GM19238 (cell line): ENCODE measurements at regions not wholly inside any gene's neighbourhood (a gene's known extent, or its start where the extent isn't known, plus 50 kb on each side); places are given as distances from the start of the nearest gene placed in this dataset.

ENCODE experiments used
- DNase-seq: peaks from one replicate; pipeline ENCODE4 v3.0.0; 2011; ENCODE audit warnings: low spot score; ENCODE audit not compliant: insufficient read length

DNA sequence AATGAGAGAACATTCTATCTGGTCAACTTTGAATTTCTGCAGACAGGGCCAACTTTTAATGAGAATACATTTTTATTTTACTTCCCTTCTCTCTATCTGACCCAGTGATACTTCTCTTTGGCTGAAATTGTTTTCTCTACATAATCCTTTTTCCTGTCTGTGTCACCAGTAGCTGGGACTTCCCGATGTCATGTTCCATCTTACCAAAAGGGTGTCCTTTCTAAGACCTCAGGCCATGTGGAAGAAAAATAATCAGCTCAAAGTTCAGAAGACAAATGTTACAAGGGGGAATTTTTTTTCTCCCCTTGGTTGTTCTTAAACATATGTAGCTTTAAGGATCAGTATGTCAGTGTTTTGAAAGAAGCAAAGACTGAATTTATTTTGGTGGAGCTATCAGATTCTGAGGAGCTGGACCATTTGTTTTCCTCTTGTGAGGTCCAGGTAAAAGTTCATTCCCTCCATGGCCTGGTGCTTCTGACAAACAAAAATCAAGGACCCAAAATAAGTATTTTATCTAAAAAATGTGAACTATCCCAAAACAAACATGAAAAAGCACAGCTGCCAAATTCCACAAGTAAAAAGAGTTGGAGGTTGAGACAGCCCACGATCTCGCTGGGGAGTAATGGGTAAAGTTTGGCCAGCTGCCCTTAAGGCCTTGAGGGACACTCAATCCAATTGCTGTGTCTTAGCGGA lies 859.4 kb upstream of the NR2F2 start:
- no peak for DNase-seq

DNA sequence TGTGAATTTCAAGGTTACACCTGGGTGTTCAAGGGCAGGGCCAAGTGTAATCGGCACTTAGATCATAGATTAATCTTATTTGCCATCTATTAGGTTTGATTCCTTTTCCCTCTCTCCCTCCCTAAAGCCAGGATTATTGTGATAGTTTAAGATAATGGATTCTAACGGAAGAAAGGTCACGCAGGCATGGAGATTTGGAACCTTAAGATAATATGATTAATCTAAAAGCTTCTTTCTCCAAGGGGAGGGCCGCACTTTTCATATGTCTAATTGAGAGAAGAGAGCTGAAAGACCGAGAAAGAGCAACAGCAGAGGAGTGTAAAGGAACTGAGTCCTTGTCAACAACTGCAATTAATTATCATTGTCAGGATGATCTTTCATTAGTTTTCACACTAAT lies 858.8 kb upstream of the NR2F2 start:
- DNase-seq, result no peak

DNA sequence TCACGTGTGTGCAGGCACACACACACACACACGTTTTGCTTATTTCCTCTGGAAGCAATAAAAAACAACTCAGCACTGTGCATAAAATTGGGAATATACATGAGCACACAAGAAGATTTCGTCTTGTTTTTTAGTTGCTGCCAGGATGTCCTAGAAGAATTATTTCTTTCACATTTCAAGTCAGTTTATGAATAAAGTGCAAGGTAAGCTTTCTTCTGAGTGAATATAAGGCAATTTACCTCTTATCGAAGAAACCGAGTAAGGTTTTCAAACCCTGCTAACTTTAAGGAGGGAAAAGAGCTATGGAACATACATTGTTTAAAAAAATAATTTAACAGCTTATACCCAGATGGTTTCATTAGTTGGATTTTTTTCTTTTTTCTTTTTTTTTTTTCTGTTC lies 855.4 kb upstream of the NR2F2 start:
- DNase-seq, result no peak

DNA sequence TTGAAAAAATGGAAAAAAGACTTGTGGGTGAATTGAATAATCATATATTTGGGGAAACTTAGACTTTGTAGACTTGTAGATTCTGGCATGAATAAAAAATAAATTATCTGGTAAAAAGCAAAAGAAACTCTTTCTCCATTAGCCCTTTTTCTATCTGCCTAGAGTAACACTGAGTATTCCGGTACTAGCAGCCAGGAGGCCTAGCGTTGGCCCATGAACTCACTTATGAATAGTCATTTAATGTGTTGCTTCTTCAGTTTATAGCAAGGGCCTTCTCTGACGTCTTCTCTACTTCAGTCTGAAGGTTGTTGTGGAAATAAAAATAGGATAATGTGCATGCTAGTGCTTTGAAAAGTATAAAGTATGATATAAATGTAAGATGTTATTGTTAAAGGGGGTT lies 851.2 kb upstream of the NR2F2 start:
- DNase-seq, result no peak

DNA sequence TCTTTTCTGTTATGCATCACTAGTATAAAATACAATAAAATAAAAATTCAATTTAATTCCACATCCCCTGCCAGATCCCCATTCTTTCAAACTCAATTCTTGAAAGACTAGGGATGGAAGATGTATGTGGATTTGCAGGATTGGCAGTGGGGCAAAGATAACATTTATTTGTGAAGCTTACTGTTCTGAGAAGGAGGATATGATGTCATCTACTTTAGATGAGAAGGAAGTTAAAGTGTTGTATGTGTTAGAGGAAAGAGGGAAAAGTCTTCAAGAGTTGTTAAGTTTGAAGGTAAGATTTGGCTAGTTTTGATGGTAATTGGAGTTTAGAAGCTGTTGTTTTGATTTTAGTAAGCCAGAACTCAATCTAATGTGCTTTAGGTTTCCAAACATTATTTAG lies 845.1 kb upstream of the NR2F2 start:
- no peak for DNase-seq

DNA sequence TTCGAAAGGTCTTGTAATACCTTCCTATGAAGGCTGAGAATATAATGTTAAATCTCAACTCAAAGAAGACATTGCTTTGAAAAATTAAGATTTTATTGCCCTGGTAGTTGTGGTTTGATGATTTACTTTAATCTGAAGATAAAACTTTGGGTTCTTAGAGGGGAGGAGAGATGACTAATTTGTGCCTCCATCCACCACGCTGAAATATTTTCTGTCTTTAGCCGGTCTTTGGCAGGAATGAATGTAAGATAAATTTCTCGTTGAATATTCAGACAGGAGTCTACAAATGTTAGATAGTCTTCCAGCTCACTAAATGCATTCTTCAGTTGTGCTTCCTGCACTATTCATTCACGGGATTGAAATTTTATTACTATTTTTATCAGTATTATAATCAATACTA lies 844.3 kb upstream of the NR2F2 start:
- no peak for DNase-seq

DNA sequence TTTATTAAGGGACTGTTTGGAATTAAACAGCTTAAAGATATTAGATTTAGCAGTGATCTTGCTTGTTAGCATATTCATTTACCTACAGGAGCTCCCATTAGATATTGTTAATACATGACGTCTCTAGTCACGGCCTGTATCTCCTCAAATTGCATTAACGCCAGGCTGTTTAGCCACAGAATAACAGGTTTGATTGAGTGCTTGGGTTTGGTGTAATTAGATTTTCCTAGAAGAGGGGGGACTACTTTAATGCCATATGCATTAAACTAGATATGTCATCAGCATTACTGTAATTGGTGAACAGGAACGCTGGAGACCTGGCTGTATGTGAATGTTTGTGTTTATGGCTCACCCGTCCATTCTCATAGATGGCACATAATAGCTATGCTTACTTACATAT lies 841.4 kb upstream of the NR2F2 start:
- no peak for DNase-seq

DNA sequence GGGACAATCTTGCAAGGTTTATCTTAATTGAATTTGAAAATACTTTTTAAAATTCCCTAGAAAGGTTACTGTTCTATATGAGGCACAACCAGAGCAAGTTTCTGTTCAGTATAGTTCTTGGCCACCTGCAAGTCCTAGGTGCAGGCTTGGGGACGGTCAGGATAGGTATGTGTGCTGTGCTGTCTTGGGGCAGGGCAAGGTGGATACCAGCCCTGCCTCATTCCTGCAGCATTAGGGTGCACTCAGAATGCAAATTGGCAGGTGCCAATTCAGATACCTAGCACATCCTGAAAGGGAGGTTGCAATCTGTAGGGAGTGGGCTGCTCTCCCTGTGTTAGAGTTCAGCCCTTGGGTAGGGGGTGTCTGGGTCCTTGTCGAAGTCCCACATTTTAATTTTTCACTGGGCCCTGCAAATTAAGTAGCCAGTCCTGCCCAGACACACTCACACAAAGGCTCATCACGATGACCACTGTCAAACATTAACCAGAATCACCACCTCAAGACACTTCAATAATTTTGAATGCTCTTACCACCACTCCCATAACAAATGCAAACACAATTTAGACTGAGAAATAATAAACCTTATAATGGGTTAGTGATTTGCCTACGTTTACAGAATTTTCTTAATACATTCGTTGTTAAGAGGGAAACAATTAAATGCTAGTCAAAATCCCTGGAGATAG lies 838.0 kb upstream of the NR2F2 start:
- DNase-seq, result no peak

DNA sequence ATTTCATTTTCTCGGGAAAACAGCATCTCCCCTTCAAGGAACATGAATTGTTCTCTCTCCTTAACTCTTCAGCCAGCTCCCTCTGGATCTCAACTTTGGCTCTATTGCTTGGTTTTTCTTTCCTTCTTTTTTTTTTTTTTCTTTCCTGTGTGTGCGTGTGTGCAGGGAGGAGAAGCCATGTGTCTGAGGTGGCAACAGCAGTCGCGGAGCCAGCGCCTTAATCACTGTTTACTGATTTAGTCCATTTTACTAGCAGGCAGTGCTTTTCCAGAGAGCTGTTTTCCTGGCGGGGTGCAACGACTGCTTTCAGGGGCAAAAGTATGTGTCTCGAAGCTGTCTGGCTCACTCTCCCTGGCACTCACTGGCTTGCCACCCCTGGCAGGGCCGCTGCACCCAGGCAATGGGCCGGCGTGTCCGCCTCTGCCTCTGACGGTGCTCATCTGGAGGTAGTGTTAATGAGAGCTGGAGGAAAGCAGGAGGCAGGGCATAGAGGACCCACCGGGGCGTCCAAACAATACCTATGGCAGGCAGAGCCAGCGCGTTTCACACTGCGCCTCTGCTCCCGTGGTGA lies 835.4 kb upstream of the NR2F2 start:
- DNase-seq, result no peak

DNA sequence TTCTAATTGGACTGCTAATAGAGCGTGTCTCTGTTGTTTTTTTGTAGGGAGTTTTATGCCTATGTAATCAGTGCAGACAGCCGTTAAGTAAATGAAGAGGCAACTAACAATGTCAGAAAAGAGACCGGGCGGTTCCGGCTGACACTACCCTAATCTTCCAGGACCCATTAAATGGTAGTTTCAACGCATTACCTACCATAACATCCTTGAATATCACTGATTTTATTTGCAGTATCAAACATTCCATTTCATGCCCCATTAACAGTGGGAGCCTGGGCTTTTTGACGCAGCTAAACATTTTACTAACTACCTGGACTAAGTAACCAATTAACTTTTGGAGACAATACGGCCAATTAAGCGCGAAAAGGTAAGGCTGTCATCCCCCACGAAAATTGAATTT lies 832.9 kb upstream of the NR2F2 start:
- no peak for DNase-seq

DNA sequence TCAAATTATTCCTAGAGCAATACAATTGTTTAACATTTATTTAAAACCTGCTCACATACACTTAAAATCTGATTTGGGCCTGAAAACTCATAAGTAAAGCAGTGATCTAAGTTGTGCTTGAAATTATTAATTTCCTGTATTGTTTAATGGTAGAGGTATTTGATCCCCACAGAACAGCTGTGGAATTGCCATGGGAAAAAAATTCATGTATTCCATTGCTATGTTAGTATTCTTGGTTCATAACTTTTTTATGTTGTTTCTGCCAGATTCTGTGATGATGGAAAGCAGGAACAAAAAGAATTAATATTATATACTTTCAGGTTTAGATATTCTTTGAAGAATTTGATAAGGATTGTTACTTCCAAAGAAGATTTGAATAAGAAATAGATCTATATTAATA lies 831.5 kb upstream of the NR2F2 start:
- no peak for DNase-seq

DNA sequence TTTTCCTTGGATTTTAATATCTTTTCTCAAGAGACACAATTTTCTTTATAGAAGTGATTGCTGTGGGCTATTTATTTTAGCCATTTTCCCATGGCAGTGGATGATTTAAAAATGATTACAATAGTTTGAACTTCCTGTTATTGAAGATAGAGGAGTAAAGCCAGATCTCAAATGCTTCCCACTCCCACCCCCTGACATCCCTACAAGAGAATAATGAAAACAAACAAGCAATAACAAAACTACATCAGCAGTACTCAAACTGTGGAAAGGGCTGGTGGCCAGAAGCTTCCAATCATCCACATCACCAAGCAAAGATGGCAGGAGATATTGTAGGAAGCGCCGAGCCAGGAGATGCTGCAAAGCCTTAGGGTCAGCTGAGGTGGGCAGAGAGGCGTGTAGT lies 831.1 kb upstream of the NR2F2 start:
- no peak for DNase-seq

DNA sequence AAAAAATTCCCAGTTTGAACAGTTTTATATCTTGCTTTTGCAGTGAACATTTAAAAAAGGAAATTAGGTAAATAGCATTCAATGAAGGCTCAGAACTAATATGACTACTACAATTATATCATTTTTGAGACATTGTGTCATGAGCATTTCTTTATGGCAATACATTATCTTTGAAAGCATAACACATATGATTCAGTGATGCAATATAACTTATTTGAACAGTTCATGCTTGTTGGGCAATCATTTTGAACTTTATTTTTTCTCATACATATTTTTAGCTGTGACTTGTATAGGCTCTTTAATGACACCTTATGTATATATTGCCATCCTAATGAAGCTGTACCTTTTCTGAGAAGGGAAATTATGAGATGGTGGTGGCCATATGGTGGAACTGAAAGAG lies 828.6 kb upstream of the NR2F2 start:
- no peak for DNase-seq

DNA sequence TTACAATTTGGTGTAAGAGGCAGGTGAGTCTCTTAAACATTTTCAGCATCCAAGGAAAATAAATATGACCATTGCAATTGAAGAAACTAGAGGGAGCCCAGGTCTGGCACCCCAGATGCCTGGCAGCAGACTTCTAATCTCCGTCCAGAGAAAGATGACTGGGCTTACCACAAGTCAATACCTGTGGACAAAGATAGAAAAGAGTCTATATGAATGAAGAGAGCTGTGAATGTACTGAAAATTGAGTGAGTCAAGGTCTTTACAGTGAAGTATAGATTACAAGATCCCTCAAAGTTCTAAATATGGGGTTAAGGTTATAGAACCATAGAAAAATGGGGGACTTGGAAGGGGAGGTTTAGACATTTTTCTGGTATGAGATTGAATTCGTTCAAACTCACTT lies 827.4 kb upstream of the NR2F2 start:
- no peak for DNase-seq

DNA sequence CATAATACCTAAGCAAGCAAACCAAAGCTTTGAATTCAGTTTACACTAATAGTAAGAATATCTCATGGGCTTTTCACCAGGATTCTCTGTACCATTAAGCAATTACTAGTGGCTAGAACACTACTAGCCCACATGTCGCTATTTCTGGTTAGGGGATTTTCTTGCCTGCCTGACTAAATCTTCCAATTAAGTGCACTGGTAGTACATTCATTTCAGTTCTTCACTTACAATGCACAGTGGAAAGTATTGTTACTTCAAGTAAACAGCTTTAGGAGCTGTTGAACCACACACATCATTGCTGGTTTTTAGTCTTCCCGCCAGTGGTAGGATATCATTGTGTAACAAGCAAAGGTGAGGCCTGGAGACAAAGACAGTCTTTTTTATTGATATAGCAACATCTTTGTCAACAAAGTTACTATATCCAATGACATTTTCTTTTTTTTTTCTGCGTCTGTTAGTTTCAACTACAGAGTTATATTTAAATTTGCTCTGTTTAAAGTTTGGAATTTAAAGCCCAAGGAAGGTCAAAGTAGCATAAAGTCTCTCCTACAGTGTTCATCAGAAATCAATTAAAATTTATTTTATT lies 826.8 kb upstream of the NR2F2 start:
- DNase-seq, result no peak

DNA sequence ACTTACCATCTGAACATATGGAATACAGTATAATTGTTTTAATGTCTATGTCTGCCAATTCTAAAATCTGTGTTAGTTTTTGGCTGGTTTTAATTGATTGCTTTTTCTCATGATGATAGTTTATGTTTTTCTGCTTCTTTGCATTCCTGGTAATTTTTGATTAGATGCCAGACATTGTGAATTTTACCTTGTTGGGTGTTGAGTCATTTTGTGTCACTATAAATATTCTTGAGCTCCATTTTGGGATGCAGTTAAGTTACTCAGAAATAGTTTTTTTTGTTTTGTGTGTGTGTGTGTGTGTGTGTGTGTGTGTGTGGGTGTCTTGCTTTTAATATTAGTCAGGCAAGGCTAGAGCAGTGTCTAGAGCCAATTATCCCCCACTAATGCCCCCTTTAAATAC lies 818.8 kb upstream of the NR2F2 start:
- no peak for DNase-seq

DNA sequence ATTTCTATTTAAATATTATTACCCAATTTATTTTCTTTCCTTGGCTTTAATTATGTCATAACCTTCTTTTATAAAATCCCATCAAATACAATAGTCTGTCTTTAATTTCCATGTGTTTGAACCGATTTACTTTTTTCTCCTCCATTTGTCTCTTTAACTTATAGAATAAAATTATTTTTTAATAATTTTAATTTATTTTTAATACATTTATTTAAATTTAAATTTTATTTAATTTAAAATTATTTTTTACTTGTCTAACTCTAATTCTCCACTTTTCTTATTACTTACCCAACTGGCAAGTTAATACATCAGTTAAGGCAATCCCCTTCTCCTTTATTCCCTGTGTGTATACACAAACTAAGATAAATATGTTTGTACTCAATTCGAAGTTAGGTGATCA lies 817.6 kb upstream of the NR2F2 start:
- no peak for DNase-seq

DNA sequence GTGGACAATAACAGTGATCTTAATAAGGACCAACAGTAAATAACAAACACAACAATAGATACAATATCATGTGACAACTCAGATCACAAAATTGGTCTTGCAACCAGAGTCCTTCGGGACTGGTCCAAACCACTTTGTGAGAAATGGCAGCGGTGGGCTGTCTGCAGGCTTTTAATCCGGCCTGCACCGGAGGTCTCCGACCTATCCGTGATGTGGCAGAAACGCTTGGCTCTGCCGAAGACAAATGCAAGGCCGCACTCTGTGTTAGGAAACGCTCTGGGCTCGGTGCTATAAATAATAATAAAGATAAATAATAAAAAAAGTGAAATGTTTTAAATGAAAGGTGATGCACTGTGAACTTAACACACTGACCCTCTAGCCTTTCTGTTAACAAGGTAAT lies 810.6 kb upstream of the NR2F2 start:
- DNase-seq, result no peak

DNA sequence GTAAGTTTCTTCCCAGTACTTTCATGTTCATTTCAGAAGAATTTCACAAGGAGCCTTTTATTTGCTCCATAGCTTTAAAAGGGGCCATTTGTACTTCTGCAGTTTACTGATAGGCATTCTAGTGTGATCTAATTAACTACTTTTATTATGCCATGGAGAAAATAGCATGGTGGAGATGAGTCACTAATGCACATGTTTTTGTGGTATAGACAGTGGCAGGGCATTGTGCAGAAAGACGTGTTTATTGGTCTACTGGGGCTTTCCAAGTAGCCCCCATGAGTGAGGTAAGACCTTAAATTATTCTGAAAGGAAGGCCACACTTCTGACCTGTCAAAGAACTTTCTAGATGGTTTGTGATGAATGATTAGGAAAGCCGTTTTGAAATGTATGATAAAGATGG lies 810.0 kb upstream of the NR2F2 start:
- DNase-seq, result no peak

DNA sequence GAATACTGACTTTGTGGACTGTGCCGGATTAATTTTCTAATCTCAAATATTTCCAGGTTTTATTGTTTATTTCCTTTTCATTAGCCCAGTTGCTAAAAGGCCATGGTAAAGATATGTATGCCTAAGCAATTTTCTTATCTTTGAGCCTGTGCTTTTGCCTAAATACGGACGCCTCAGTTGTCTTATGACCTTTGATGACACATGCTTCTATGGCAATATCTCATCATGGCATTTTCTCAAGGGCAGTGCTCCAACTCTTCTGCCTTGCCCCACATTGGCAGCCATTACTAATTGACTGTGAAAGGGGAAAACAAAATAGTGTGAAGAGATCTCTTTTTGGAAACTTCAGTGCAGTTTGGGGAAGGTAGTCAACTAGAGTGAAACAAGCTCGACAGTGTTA lies 809.6 kb upstream of the NR2F2 start:
- no peak for DNase-seq

DNA sequence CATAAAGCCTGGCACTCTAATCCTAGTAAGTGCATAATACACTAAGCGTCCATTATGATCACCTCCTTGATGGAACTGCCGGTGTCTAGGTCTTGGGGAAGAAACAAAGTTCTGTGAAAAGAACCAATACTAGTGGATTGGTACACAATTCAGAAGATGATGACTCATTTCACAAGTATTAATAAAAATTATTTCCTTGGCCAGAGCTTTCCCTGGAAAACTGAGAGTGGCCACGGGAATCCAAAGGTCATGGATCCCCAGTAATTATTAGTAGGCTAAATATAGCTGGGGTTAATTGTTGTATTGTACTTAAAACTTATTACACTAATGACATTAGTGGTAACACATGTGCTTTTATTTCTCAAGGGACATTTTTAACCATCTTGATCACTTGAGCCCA lies 808.0 kb upstream of the NR2F2 start:
- no peak for DNase-seq

DNA sequence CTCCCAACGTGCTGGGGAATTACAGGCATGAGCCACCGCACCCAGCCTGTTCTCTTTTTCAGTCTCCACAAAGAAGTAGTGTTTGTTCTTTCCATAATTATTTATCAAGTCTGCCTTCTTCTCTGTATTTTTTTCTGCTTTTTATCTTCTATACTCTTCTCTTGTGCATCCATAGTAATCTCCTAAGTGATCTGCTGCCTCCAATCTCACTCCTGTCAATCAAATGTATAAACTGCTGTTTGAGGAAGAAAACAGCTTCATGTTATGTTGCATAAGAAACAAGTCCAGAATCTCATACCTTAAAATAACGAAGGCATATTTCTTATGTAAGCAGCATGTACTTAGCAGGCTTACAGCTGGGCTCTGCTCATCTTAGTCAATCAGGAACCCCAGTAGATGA lies 801.6 kb upstream of the NR2F2 start:
- DNase-seq, result no peak

DNA sequence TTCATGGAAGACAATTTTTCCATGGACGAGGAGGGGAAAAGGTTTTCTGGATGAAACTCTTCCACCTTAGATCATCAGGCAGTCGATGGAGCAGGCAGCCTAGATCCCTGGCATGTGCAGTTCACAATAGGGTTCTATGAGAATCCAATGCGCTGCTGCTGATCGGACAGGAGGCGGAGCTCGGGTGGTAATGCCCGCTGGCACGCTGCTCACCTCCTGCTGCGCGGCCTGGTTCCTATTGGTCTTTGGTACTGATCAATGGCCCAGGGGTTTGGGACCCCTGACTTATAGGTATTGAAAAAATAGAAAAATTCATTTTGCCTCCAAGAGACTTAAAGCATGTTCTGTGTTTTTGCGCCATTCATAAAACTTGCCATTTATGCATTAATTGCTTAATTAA lies 793.9 kb upstream of the NR2F2 start:
- no peak for DNase-seq
